Breast epithelium (tissue), 4 donors: ENCODE measurements at regions not wholly inside any gene's neighbourhood (a gene's known extent, or its start where the extent isn't known, plus 50 kb on each side); places are given as distances from the start of the nearest gene placed in this dataset.
A peak's percentile ranks its signal among the peaks of the same experiment; 100 is the strongest.
"Not testable (repeated sequence)": the region's sequence is repeated elsewhere in the genome, so short reads cannot be mapped to it uniquely, and the experiment has no call there.

ENCODE experiments used
- DNase-seq, 2 donors: peaks; one replicate each; pipeline ENCODE4 v3.0.0-alpha.2; 2019; ENCODE audit warnings: low spot score in 2 of 2
- H3K27ac ChIP-seq, 2 donors: fragments of 200-600 bp; sonication (generic) in 1 of 2; one replicate each; pipeline ENCODE4 v1.5.1; 2016 to 2019; ENCODE audit warnings: mild to moderate bottlenecking in 1 of 2
- H3K27me3 ChIP-seq, 2 donors: fragments of 200-600 bp; sonication (generic) in 1 of 2; one replicate each; pipeline versions ENCODE4 v1.5.1 to v1.6.0; 2017 to 2019; ENCODE audit warnings: control low read depth in 1 of 2, mild to moderate bottlenecking in 1 of 2
- H3K36me3 ChIP-seq: fragments of 200-600 bp; one replicate; pipeline ENCODE4 v1.5.1; 2019
- H3K4me1 ChIP-seq, 2 donors: fragments of 200-600 bp; sonication (generic); one replicate each; pipeline ENCODE4 v1.5.1; 2016 to 2019; ENCODE audit warnings: control low read depth in 1 of 2
- H3K4me3 ChIP-seq, 3 donors: fragments of 200-600 bp; sonication (generic); 1 replicate in 2 of 3; 2 replicates in 1 of 3; pipeline ENCODE4 v1.5.1; 2016 to 2019; ENCODE audit warnings: mild to moderate bottlenecking in 3 of 3, moderate library complexity in 2 of 3
- H3K9me3 ChIP-seq, 2 donors: fragments of 200-600 bp; sonication (generic) in 1 of 2; one replicate each; pipeline ENCODE4 v1.5.1; 2016 to 2019; ENCODE audit warnings: control low read depth in 1 of 2
- intact Hi-C: fragments of 100-400 bp; cut with DNase I; formaldehyde crosslinking; loops from one replicate; pipeline ENCODE4 v1.15.1; 2023; ENCODE audit warnings: low total_unique reads

DNA sequence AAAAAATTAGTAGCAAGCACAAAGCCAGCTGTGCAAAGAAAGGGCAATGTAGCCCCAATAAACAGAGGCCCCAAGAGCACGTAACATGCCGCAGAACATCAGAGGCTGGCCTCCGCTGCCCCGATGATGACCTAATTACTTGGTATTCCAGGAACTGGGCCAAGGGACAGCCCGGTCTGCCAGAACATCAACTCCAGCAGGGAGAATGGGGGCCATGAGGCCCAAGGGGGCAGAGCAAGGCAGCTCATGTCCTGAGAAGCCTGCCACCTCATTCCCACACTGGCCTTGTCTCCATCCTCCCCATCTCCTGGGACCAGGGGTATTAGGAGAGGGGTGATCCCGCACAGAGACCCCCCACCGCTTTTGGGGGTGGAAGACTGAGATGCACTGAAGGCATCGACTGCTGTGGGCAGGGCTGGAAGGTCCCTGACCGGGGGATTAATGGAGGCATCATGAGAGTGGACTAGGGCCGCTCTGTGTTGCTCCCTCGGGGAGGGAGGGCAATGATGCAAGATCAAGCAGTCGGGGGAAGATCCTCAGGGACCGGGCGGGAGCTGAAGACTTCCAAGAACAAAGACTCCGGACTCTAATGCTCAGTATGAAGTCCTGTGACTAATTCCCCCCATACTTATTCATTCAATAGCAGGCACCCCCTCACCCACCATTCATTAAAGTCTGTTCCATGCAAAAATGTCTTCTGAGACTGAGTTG, 192.3 kb downstream of the BCL2L11 start:
- H3K4me1 ChIP-seq, H3K27me3 ChIP-seq, H3K9me3 ChIP-seq, intact Hi-C loops, H3K36me3 ChIP-seq, H3K4me3 ChIP-seq: not testable (repeated sequence)
- peak overlapping the region; percentile 12 to 48 for H3K27ac ChIP-seq
- DNase-seq: peak in 1 of 2 donors; percentile 49

DNA sequence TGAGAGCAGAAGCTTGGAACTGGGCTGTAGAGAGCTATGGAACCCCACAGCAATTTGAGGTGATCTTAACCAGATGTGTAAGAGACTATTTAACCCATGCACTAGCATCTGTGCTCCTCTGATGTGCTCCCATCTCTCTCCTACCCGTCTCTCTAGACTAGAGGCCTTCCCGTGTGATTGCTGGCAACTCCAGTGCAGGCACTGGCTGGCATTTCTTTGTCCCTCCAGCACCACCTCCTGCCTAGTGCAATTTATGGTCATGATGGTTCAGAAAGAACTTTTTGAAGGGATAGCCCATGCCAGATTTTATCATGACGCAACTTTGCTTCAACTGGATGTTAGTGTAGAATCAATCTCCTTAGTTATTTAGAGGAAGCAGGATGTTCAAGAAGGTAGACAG, 193.0 kb downstream of the BCL2L11 start:
- H3K36me3 ChIP-seq, H3K9me3 ChIP-seq, H3K27me3 ChIP-seq, intact Hi-C loops, DNase-seq, H3K4me1 ChIP-seq, H3K4me3 ChIP-seq: not testable (repeated sequence)
- H3K27ac ChIP-seq: peak overlapping the region in 1 of 2 donors; percentile 52

DNA sequence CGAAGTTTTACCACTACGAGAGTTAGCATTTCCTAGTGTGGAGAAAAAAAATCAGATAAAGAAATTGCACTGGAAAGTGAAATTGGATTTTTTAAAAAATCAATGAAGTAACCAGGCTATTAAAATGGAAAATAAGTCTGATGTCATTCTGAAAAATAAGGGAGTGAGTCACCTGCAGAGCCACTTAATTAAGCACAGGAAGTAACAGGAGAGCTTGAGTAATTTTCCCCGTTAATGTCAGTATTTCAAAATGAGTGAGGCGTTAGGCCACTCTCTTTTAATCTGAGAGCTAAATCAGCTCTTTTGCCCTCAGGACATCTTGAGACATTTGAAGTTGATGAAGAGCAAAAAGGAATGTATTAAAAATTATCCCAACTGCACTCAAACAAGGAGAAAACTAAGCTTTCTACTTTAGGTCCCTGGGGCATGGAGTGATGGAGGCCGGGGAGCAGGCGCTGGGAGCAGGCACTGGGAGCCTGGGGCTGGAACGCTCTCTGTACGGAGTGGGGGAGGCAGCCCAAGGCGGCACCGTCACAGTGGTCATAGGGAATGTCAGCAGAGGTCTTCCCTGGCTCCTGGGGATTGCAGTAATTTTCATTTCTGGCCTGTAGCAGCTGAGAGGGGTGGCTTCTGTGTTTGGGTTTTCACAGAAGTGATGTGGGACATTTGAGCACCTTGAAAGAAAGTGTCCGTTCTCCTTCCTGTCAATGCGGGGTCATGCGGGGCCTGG, 194.6 kb downstream of the BCL2L11 start:
- H3K36me3 ChIP-seq, DNase-seq, H3K4me1 ChIP-seq, H3K9me3 ChIP-seq, H3K4me3 ChIP-seq, H3K27me3 ChIP-seq, intact Hi-C loops: not testable (repeated sequence)
- peak overlapping the region; percentile 43 to 50 for H3K27ac ChIP-seq

DNA sequence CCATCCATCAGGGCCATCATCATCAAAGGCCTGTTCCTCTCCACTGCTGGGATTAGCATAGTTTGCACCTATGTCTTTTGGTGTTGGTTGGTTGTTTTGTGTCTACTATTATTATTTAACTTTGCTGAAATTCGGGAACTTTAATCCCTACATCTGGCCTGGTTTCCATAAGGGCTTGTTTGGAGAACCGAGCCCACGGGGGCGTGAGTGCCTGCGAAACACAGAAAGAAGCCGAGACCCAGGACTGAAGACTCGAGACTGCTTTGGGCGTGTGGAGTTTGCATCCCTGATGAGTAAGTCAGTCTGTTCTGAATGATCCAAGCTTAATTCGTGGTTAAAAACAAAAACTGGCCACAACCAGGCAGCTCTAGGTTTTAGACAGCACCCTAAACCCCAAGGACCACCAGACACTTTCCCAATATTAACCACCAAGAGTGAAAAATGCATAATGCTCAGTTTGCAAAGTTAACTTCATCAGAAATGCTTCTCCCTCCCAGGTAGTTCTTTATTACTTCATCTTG, 195.6 kb downstream of the BCL2L11 start:
- intact Hi-C loops, H3K27me3 ChIP-seq, DNase-seq, H3K9me3 ChIP-seq, H3K4me1 ChIP-seq, H3K4me3 ChIP-seq, H3K27ac ChIP-seq, H3K36me3 ChIP-seq: not testable (repeated sequence)

DNA sequence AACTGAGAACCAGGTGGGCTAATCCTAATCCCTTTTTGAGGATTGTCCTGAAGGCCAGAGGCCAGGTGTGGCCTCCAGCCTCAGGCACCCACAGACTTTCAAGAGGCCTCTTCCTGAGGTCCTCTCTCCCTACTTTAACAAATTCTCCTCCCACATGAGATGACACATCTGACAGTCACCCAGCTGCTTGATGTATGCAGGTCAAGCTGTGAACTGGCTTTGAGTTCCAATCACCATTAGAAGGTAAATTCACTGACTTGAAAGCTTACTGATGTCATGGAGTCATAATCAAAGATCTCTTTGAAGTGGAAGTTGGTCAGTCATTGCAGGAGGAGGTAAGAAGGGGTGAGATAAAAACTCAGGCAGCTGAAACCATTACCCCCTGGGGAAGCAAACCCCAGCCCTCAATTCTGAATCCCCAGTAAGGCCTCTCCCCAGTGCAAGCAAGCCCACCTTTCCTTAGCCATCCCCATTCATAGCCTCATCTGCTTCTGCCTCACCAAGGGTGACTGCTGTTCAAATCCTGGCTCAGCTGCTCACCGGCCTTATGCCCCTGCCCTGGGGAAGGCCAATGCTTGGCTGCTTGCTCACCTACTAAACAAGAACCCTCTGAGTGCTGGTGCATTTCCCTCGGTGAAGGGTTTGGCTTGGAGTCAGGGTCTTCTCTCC, 196.3 kb downstream of the BCL2L11 start:
- H3K27me3 ChIP-seq, H3K36me3 ChIP-seq, H3K4me1 ChIP-seq, H3K9me3 ChIP-seq, DNase-seq, intact Hi-C loops, H3K4me3 ChIP-seq: not testable (repeated sequence)
- H3K27ac ChIP-seq: peak overlapping the region; percentile 60 to 68

DNA sequence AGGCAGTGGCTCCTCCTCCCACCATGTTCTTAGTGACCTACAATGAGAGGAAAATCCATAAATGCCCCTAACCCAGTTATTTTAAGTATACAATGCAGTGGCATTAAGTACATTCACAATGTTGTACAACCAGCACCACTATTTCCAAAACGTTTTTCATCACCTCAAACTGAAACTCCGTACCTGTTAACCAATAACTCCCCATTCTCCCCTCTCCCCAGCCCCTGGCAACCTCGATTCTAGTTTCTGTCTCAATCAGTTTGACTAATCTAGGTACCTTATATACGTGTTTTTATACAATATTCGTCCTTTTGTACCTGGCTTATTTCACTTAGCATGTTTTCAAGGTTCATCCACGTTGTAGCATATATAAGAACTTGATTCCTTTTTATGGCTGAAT, 198.8 kb downstream of the BCL2L11 start:
- H3K36me3 ChIP-seq, H3K9me3 ChIP-seq, intact Hi-C loops, DNase-seq, H3K4me3 ChIP-seq, H3K4me1 ChIP-seq, H3K27me3 ChIP-seq, H3K27ac ChIP-seq: not testable (repeated sequence)

DNA sequence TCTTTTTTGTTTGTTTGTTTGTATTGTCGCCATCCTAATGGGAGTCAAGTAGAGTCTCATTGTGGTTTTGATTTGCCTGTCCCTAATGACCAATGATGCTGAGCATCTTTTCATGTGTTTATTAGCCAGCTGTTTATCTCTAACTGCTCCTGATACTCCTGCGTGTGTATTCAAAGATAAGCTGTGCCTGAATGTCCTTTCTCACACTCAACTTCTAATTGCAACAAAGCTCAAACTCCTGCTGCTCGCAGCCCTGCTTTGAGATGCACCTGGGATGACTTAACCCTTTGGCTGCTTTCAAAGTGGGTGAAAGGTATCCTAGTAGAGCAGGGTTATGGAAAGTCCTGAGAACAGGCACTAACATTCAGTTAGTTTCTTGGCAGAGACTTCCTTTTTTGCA, 199.6 kb downstream of the BCL2L11 start:
- H3K9me3 ChIP-seq, H3K4me3 ChIP-seq, H3K4me1 ChIP-seq, DNase-seq, H3K36me3 ChIP-seq, intact Hi-C loops, H3K27me3 ChIP-seq, H3K27ac ChIP-seq: not testable (repeated sequence)

DNA sequence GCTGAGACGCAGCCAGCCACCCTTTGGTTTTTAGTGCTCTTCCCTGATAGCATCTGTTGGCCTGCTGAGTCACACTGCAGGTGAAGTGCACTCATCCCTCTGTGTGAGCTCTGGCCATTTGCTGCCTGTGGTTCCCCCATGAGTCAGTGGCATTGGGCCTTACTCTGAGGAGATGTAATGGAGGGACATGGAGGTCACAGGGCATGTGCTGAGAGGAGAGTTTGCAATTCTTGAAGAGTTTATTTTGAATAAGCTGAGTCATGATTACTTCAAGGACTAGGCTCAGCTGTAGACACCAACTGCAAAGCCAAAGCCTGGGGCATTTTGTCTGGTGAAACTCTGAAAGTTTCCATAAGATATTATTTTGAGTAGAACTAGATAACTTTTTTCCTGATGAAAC, 200.3 kb downstream of the BCL2L11 start:
- H3K9me3 ChIP-seq, intact Hi-C loops, H3K4me1 ChIP-seq, H3K27me3 ChIP-seq, H3K36me3 ChIP-seq, H3K4me3 ChIP-seq, H3K27ac ChIP-seq: not testable (repeated sequence)
- peak in 1 of 2 donors; percentile 48 for DNase-seq

DNA sequence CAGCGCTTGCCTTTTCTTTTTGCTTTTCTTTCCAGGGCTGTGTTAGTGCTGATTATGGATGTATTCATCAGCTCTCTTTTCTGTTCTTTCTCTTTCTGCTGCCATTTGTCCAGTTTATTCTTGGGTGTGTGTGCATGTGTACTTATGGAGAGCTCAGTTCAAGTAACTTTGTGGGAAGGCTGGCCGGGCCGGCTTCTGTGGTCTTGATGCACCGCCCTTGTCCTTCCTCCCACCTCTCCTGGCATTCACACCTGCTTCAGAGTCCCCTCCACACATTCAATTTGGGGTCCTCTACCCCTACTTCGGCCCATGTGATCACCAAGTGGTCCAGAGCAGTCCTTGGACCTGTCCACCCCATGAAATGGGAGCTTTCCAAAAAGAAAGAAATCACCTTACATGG, 202.7 kb downstream of the BCL2L11 start:
- intact Hi-C loops, H3K4me1 ChIP-seq, H3K27ac ChIP-seq, H3K9me3 ChIP-seq, H3K27me3 ChIP-seq, H3K36me3 ChIP-seq, H3K4me3 ChIP-seq, DNase-seq: not testable (repeated sequence)

DNA sequence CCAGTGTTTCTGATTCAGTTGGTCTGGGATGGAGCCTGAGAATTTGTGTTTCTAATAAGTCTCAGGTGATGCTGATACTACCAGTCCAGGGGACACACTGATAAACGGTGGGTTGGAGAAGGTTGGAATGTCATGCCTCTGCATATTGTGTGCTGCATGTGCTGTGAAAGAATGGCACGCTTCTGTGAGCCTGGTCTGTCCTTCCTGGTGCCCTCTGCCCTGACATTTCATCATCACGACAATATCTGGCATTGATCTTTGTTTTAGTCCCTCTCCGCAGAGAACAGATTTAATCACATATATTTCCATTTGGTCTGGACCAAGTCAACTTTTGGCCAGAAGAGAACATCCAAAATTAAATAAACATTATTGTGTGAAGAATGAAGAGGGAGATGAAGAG, 207.0 kb downstream of the BCL2L11 start:
- H3K36me3 ChIP-seq, intact Hi-C loops, H3K4me1 ChIP-seq, H3K4me3 ChIP-seq, H3K27me3 ChIP-seq, DNase-seq, H3K27ac ChIP-seq, H3K9me3 ChIP-seq: not testable (repeated sequence)

DNA sequence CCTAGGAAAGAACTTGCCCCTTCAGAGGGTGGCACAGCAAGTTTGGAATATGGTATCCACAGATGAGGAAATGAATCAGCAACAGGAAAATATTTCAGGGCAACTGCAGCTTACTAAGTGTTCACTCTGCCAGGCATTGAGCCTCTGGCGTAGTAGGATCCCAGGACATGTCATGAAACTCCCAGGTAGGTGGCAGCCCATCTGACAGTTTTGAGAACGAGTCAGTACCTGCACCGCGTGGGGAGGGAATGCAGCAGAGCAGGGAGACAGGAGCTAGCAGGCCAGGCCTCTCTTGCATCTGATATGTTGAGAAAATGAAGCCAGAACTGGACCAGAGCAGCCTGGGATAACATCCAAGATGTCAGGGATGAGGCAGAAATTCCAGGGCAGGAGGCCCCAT, 208.6 kb downstream of the BCL2L11 start:
- intact Hi-C loops, DNase-seq, H3K27ac ChIP-seq, H3K36me3 ChIP-seq, H3K4me1 ChIP-seq, H3K27me3 ChIP-seq, H3K9me3 ChIP-seq, H3K4me3 ChIP-seq: not testable (repeated sequence)

DNA sequence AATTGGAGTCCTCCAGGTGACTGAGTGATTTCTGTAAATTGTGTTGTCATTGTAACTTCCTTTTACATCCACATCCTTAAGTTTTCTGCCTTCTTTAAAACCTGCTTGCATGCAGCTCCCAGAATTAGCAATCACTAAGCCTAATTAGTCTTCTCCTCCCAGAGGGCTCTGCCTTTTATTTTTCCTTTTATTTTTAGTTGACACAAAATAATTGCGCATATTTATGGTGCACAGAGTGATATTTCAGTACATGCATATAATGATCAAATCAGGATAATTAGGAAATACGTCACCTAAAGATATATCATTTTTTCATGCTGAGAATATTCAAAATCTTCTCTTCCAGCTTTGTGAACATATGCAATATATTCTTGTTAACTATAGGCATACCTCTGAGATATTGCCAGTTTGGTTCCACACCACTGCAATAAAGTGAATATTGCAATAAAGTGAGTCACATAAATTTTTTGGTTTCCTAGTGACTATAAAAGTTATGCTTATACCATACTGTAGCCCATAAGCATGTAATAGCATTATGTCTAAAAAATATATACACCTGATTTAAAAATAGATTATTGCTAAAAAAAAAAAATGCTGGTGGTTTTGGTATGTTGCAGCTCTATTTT, 210.5 kb downstream of the BCL2L11 start:
- H3K9me3 ChIP-seq, DNase-seq, H3K36me3 ChIP-seq, H3K27me3 ChIP-seq, H3K4me1 ChIP-seq, intact Hi-C loops, H3K27ac ChIP-seq, H3K4me3 ChIP-seq: not testable (repeated sequence)
